IgD-negative memory B cell (primary cell): ENCODE measurements at regions not wholly inside any gene's neighbourhood (a gene's known extent, or its start where the extent isn't known, plus 50 kb on each side); places are given as distances from the start of the nearest gene placed in this dataset.

Experiments used
- H3K27ac Mint-ChIP-seq, 3 donors: one replicate each; pipeline ENCODE4 v1.8.0; 2020 to 2022; ENCODE audit warnings: mild to moderate bottlenecking in 3 of 3, mixed read lengths in 3 of 3, moderate library complexity in 1 of 3
- H3K27me3 Mint-ChIP-seq: one replicate; pipeline ENCODE4 v1.8.0; 2021; ENCODE audit warnings: mixed read lengths
- H3K36me3 Mint-ChIP-seq: one replicate; pipeline ENCODE4 v1.8.0; 2020; ENCODE audit warnings: mild to moderate bottlenecking, mixed read lengths
- H3K4me1 Mint-ChIP-seq, 3 donors: one replicate each; pipeline ENCODE4 v1.8.0; 2020 to 2022; ENCODE audit warnings: mixed read lengths in 3 of 3, mild to moderate bottlenecking in 1 of 3
- H3K4me3 Mint-ChIP-seq, 4 donors: one replicate each; pipeline ENCODE4 v1.8.0; 2020 to 2022; ENCODE audit warnings: mild to moderate bottlenecking in 4 of 4, mixed read lengths in 4 of 4, moderate library complexity in 3 of 4
- H3K9me3 Mint-ChIP-seq, 3 donors: one replicate each; pipeline ENCODE4 v1.8.0; 2020 to 2021; ENCODE audit warnings: mixed read lengths in 3 of 3, mild to moderate bottlenecking in 1 of 3

DNA sequence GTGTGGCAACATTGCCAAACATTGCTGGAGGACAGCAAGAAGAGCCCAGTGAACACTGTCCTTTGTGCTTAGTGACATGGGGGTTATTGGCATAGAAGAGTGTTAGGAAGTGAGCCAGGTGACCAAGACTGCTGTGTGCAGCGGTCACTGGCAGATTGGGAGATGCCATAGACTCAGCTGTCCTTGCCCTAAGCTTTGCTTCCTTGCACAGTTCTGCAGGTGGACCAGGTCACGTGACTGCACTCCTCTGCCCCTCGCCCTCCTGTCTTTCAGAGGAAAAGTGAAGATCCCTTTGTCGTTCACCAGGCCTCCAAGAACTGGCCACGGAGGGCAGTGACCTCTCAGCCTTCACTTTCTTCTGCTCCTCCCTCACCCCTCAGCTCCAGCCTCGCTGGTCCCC, 215.6 kb upstream of the SMIM21 start:
- Mint-ChIP-seq H3K4me1 (peaks cover 0 to 3% (median 0%) of the 10 kb centered on the region in 3 donors), H3K36me3 (peaks cover 2% of the 10 kb centered on the region), H3K27ac (no peak overlapping the region), H3K27me3 (no peaks in the 10 kb centered on the region), H3K4me3 (no peak overlapping the region), H3K9me3 (peaks cover 4 to 19% (median 6%) of the 10 kb centered on the region in 3 donors)

DNA sequence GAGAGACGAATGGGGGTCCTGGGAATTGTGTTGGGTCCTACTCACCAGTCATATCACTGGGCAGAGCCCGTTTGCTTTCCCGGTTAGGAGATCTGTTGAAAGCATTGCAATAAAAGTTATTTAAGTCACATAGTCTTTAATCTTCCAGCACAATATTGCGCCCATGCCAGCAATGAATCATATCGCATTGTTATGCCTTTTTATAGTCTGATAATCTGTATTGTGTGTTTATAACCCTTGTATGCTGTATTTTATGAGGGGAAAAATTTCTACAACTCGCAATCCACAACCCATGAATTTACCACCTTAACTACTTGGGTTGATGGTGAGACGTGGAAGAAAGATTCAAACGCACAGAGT, 211.9 kb upstream of the SMIM21 start:
- Mint-ChIP-seq H3K4me3 (no peak overlapping the region), H3K36me3 (no peaks in the 10 kb centered on the region), H3K9me3 (peaks cover 0 to 6% (median 0%) of the 10 kb centered on the region in 3 donors), H3K27me3 (no peaks in the 10 kb centered on the region), H3K27ac (no peak overlapping the region), H3K4me1 (no peaks in the 10 kb centered on the region)

DNA sequence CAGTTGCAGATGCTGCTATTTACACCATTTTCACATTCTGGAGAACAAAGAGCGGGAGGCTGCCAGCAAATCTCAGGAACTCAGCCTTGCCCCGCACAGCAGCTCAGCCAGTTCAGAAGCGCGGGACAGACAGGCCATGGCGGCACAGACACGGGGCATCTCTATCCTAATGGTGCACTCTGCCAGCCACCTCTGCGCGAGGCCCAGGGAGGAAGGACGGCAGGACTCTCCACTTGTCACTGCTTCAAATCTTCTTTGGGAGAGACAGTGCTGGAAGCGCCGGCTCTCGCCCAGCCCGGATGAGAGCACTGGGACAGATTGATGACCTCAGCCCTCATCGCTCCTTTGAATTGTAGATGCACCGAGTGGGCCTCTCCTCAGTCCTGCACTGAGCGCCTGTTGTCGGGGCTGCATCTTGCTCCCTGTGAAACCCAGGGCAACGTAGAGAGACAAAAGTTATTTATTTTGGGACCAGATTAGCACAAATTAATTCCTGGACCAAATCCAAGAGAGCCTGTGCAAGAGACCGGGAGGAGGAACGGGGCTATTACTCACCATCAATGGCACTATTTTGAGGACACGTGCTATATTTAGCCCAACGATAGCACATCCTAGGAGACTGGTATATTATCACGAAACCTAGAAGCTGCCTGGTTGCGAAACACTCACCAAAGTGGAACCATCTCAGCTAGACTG, 211.4 kb upstream of the SMIM21 start:
- Mint-ChIP-seq H3K27ac (no peak overlapping the region), H3K4me3 (no peak overlapping the region), H3K36me3 (no peaks in the 10 kb centered on the region), H3K9me3 (peaks cover 0 to 6% (median 0%) of the 10 kb centered on the region in 3 donors), H3K4me1 (no peaks in the 10 kb centered on the region), H3K27me3 (no peaks in the 10 kb centered on the region)

DNA sequence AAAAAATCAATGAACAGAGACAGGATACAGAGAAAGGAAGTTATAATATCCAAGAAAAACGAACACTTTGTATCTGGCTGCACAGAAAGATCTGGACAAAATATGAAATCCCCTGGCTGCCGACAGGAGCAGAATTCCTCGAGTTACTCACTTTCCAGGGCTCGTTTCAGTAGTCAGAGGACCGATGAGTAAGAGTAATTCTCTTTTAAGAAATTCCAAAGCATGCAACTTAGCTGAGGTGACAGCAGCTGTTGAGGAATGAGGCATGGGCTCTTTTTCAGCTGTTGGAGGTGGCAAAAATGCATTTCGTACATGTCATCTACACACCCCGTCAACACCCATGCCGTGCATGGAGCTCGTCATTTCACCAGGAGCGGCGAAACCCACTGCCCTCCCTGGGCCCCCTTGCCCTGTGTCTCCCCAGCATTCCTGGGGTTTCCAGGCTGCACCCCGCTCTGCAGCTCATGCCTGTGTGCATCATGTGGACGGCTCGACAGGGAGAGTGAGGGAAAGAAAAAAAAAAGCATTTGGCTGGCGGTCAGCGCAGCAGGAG, 210.8 kb upstream of the SMIM21 start:
- H3K27ac Mint-ChIP-seq = no peak overlapping the region
- H3K36me3 Mint-ChIP-seq = no peaks in the 10 kb centered on the region
- H3K9me3 Mint-ChIP-seq = peaks cover 0 to 6% (median 0%) of the 10 kb centered on the region in 3 donors
- H3K4me3 Mint-ChIP-seq = no peak overlapping the region
- H3K4me1 Mint-ChIP-seq = no peaks in the 10 kb centered on the region
- H3K27me3 Mint-ChIP-seq = no peaks in the 10 kb centered on the region

DNA sequence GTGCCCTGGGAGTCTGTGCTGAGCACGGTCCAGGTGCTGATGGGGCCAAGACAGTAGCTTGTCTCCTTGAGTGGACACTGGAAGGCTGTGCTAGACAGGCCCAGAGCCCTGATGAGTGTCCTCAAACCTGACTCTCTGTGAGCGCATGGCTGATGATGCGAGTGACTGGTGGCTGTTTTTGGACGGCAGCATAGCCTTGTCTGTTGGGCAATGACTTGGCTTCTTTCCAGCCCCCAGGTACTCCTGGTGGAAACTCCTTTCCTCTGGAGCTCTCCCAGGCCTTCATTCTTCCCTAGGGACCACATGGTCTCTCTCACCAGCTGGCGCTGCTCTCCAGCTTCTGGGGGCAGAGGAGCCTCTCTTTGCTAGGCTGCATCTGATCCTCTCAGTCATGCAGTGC, 207.6 kb upstream of the SMIM21 start:
- Mint-ChIP-seq H3K4me3 (no peak overlapping the region), H3K27ac (no peak overlapping the region), H3K27me3 (no peaks in the 10 kb centered on the region), H3K4me1 (no peaks in the 10 kb centered on the region), H3K36me3 (no peaks in the 10 kb centered on the region), H3K9me3 (peaks cover 0 to 7% (median 2%) of the 10 kb centered on the region in 3 donors)

DNA sequence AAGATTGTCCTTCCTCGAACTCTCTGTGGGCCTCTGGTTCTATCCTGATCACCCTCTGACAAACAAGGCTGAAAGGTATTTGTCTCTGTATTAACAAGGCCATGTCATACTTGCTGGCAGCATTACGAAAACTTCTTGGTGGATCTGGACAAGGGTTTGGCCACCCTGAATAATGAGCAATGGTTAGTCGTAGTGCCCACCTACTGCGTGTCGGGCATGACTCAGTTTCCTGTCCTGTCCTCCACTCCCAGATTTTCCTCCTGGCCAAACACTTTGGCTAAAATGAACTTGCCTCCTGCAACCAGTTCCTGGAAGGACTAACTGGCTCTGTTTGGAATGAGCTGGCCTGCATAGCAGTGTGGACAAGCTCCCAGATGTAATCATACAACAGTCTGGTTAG, 198.5 kb upstream of the SMIM21 start:
- H3K9me3 Mint-ChIP-seq = peaks cover 0 to 5% (median 3%) of the 10 kb centered on the region in 3 donors
- H3K27ac Mint-ChIP-seq = no peak overlapping the region
- no peaks in the 10 kb centered on the region for H3K4me1 Mint-ChIP-seq
- H3K27me3 Mint-ChIP-seq = no peaks in the 10 kb centered on the region
- H3K4me3 Mint-ChIP-seq = no peak overlapping the region
- H3K36me3 Mint-ChIP-seq = no peaks in the 10 kb centered on the region

DNA sequence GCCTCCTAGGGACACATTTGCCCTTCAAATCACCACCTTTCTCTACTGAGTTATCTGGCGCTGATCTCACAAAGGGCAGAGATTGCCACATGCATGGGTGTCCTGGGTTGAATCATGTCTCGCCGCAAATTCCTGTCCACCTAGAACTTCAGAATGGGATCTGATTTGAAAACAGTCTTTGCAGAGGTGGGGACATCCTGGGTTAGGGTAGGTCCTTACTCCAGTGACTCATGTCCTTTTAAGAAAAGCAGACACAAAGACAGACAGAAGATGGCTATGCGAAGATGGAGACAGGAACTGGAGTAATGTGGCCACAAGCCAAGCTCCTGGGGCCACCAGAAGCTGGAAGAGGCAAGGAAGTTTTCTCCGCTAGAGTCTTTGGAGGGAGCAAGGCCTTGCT, 197.4 kb upstream of the SMIM21 start:
- no peaks in the 10 kb centered on the region for H3K4me1 Mint-ChIP-seq
- H3K9me3 Mint-ChIP-seq = peaks cover 0 to 4% (median 3%) of the 10 kb centered on the region in 3 donors
- H3K36me3 Mint-ChIP-seq = no peaks in the 10 kb centered on the region
- no peak overlapping the region for H3K27ac Mint-ChIP-seq
- no peaks in the 10 kb centered on the region for H3K27me3 Mint-ChIP-seq
- no peak overlapping the region for H3K4me3 Mint-ChIP-seq

DNA sequence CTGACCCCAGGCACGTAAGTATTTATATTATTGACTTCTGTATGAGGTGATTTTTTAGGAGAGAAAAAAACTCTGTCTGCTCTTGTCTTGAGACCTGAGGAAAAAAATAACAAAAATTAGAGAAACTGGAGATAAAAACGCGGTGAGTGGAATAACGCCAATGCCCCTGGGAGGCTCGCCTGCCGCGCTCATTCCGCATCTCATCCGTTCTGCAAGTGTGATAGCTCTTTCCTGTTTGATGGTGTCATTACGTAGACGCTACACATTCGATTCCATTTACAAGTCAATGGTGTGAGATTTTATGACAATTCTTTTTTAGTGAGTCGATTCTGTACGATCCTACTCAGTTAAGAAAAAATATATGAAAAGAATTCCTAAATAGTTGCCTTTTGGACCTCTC, 194.3 kb upstream of the SMIM21 start:
- Mint-ChIP-seq H3K36me3 (no peaks in the 10 kb centered on the region), H3K9me3 (peaks cover 0 to 9% (median 4%) of the 10 kb centered on the region in 3 donors), H3K27me3 (no peaks in the 10 kb centered on the region), H3K4me3 (no peak overlapping the region), H3K27ac (no peak overlapping the region), H3K4me1 (no peaks in the 10 kb centered on the region)

DNA sequence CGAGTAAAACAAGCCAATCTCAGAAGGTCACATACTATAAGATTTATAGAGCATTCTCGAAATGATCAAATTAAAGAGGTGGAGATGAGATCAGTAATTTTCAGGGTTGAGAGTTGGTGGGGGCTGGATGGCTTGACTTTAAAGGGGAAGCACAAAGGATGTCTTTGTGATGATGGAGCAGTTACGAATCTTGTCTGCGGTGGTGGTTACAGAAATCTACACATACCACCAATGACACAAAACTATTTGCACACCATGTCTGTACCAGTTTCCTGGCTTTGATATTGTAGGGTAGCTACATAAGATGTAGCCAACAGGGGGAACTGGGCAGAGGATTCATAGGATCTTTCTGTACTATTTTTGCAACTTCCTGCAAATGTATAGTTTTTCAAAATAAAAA, 190.6 kb upstream of the SMIM21 start:
- H3K4me1 Mint-ChIP-seq = no peaks in the 10 kb centered on the region
- no peak overlapping the region for H3K27ac Mint-ChIP-seq
- H3K36me3 Mint-ChIP-seq = no peaks in the 10 kb centered on the region
- no peaks in the 10 kb centered on the region for H3K27me3 Mint-ChIP-seq
- peaks cover 3 to 9% (median 4%) of the 10 kb centered on the region in 3 donors for H3K9me3 Mint-ChIP-seq
- H3K4me3 Mint-ChIP-seq = no peak overlapping the region

DNA sequence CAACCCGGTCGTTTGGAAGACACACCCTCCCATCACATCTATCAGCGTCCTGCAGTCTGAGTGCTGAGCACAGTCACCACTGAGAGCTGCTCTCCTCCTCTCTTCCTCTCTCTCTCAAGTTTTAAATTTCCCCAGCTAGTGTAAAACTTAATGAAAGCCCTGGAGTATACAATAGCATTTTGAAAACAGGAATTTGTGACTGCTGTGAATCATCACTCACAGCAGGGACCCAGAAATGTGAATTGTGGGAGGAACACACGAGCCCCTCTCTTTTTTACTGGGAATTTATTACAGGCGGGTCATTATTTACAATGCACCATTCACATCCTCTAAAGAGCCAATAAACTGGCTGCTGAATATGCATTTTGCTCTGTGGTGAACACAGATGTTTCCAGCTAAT, 185.0 kb upstream of the SMIM21 start:
- no peak overlapping the region for H3K4me3 Mint-ChIP-seq
- H3K27ac Mint-ChIP-seq = no peak overlapping the region
- H3K36me3 Mint-ChIP-seq = no peaks in the 10 kb centered on the region
- H3K9me3 Mint-ChIP-seq = peaks cover 3 to 4% (median 3%) of the 10 kb centered on the region in 3 donors
- H3K4me1 Mint-ChIP-seq = no peaks in the 10 kb centered on the region
- H3K27me3 Mint-ChIP-seq = no peaks in the 10 kb centered on the region

DNA sequence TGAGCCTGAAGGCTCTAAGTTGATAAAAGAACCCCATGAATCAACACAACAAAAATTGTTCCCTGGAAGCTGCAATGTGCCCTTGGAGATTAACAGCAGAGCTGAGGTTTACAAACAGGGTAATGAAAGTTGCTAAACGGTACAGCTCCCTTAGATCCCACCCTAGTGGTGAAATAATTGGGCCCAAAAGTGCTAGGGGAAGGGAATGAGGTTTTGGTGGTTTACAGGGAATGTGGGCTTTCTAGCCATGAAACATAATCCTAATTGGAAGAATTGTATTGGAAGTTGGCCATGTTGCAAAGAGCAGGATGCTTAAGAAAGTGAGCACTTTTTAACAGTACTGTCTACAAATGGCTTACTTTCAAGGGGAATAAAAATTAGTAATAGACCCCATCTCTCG, 180.2 kb upstream of the SMIM21 start:
- Mint-ChIP-seq H3K36me3 (no peaks in the 10 kb centered on the region), H3K4me3 (no peak overlapping the region), H3K27ac (no peak overlapping the region), H3K27me3 (no peaks in the 10 kb centered on the region), H3K9me3 (peaks cover 0 to 4% (median 2%) of the 10 kb centered on the region in 3 donors), H3K4me1 (no peaks in the 10 kb centered on the region)

DNA sequence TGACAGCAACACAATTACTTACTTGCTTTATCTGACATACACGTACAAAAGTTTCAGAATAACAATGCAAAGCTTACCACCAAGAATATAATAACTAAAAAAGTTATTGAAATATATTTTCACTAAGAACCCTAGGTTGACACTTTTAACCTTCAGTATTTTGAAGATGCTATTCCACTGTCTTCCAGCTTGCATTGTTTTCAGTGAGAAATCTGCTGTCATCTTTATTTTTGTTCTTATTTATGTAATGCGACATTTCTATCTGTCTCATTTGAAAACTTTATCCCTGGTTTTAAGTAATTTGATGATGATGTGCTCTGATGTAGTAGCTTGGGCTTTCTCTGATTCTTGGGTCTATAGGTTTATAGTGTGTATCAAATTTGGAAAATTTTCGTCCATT, 165.0 kb upstream of the SMIM21 start:
- Mint-ChIP-seq H3K4me3 (no peak overlapping the region), H3K9me3 (peaks cover 5 to 34% (median 9%) of the 10 kb centered on the region in 3 donors), H3K4me1 (no peaks in the 10 kb centered on the region), H3K27ac (no peak overlapping the region), H3K36me3 (no peaks in the 10 kb centered on the region), H3K27me3 (no peaks in the 10 kb centered on the region)

DNA sequence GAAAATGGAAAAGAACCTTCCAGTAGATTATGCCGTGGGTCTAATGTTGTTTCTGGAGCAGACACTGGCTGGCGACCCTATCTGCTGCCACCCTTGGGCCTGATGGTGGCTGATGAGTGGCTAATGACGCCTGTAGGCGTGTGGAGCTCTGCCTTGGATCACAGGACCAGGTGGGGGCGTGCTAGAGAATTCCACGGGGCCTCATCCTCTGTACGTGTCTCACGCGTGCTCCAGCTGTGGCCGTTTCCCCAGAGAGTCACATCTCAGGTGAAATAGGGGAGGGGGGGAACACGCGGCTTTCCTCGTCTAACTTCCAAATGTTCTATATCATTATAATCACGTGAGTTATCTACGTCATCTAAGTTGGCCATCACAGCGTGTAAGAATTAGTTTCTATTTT, 160.9 kb upstream of the SMIM21 start:
- Mint-ChIP-seq H3K4me3 (peak overlapping the region in 1 of 4 donors; percentile 57), H3K27ac (no peak overlapping the region)

DNA sequence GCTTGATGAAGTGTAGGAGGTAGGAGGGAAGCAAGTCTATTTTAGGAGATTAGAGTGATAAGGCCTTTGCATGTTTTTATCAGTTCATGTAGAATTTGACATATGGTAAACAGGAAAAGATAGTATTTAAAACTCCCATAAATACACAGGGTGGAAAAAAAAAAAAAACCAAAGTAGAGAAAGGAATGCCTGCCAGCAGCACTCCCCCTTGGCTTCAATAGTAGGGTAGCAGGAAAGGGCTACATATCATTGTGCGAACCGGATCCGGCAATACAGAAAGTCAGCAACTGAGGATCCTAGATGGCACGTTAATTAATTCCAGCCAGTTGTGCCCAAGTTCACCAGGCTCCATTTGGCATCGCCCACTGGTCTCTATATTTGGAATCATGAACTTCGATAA, 159.6 kb upstream of the SMIM21 start:
- no peak overlapping the region for H3K27ac Mint-ChIP-seq
- H3K9me3 Mint-ChIP-seq = peaks cover 0 to 13% (median 3%) of the 10 kb centered on the region in 3 donors
- H3K4me3 Mint-ChIP-seq = no peak overlapping the region
- H3K27me3 Mint-ChIP-seq = no peaks in the 10 kb centered on the region
- H3K4me1 Mint-ChIP-seq = no peaks in the 10 kb centered on the region
- H3K36me3 Mint-ChIP-seq = peaks cover 1% of the 10 kb centered on the region

More for the DNA sequence above, 160.9 kb upstream of the SMIM21 start:
- no peaks in the 10 kb centered on the region for H3K27me3 Mint-ChIP-seq
- H3K9me3 Mint-ChIP-seq = peaks cover 1 to 26% (median 5%) of the 10 kb centered on the region in 3 donors
- H3K4me1 Mint-ChIP-seq = no peaks in the 10 kb centered on the region
- peaks cover 1% of the 10 kb centered on the region for H3K36me3 Mint-ChIP-seq

DNA sequence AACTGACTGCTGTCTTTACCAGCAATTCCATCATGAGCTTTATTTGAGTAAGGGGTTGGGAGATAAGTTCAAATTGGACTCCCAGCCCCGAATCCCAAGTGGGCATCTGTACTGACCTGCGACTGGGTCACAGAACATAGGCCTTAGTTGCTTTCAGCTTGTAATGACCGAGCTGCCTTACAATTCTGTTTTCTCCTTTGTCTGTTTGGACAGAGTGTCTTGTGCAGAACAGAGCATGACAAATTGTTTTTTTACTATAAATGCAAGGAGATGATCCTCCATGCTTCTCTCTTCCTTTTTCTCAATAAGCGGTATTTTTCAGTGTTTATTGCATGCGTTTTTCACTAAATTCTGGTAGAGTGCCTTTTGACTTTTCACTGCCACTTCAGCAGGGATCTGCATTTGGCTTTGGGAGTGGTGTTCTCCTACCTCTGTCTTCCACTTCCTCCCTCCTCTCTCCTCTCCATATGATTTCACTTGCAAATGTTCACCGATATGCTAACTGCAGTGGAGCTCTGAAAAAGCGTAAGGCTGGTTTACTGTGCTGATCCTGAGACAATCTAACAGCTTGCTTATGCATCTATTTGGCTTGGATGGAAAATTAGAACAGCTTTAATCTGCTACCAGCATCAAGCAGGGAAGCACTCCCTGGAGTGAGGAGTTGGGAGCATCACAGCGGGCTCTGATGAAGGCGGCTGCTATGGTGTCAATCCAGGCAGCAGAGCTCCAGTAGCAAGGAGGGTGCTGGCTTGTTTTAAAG, 158.8 kb upstream of the SMIM21 start:
- H3K4me1 Mint-ChIP-seq = no peaks in the 10 kb centered on the region
- no peak overlapping the region for H3K27ac Mint-ChIP-seq

More for the DNA sequence above, 158.8 kb upstream of the SMIM21 start:
- Mint-ChIP-seq H3K4me3 (no peak overlapping the region), H3K27me3 (no peaks in the 10 kb centered on the region), H3K9me3 (peaks cover 0 to 5% (median 0%) of the 10 kb centered on the region in 3 donors), H3K36me3 (peaks cover 1% of the 10 kb centered on the region)
